HPDE6-E6E7 (cell line): ENCODE measurements at regions not wholly inside any gene's neighbourhood (a gene's known extent, or its start where the extent isn't known, plus 50 kb on each side); places are given as distances from the start of the nearest gene placed in this dataset.
"Not testable (repeated sequence)": the region's sequence is repeated elsewhere in the genome, so short reads cannot be mapped to it uniquely, and the experiment has no call there.

ENCODE experiments used
- DNase-seq: peaks from one replicate; pipeline ENCODE4 v3.0.0; 2011; ENCODE audit warnings: missing footprints; ENCODE audit errors: extremely low spot score

DNA sequence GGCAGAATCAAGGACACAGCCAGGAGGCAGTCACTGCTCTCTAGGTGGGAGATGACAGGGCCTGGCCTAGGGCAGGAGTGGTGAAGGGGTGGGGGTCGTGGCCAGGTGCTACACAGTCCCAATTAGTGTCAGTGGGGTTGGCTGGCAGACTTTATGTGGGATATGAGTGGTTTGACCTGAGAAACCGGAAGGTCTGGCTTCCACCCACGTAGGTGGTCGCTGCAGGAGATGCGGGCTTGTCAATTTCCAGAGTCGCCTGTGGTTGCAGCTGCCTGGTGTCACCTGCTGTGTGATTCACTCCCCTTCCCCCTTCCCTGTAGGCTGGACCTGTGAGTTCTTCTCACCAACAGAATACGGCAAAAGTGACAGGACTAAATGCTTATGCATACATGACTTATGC is 124.3 kb downstream of the KLF6 start:
- no peak for DNase-seq

DNA sequence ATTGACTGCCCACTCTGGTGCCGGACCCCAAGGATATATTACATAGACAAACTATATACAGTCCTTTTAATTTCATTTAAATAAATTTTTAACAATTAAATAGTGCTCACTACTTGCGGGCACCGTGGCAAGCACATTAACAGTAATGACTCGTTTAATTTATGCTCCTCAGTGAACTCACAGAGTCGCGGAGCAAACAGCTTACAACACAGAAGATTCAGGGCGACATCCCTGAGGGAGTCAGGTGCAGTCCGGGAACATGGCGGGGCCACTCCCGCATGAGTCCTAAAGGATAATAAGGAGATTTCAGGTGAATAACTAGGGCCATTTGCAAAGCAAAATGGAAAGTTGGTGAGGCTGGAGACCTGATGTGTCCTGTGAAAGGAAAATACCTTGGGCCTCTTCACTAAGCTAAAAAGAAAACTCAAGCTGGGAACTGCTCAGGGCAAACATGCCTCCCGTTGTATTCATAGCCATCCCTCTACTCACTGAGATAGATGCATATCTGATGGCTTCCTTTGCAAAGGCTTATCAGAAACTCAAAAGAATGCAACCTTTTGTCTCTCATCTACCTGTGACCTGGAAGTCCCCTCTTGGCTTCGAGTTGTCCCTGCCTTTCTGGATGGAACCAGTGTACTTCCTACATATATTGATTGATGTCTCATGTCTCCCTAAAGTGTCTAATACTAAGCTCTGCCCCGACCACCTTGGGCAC is 125.6 kb downstream of the KLF6 start:
- no peak for DNase-seq

DNA sequence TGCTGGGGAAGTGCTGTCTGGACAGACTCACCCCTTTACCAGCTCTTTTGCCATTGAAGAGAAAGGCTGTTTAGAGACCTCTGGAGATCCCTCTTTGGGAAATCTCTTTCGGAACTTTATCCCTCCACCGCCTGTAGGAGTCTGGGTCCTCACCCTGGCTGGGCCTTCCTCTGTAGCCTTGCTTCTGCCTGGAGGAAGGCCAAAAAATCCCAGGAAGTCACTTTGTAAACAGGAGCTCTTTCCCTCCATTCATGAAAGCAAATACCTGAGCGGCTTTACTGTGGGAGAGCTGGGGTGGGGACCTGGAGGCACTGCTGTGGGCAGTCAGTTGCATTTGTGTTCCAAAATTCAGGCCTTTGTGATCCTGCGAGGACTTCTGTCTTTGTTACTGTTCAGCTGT is 126.2 kb downstream of the KLF6 start:
- DNase-seq, result no peak

DNA sequence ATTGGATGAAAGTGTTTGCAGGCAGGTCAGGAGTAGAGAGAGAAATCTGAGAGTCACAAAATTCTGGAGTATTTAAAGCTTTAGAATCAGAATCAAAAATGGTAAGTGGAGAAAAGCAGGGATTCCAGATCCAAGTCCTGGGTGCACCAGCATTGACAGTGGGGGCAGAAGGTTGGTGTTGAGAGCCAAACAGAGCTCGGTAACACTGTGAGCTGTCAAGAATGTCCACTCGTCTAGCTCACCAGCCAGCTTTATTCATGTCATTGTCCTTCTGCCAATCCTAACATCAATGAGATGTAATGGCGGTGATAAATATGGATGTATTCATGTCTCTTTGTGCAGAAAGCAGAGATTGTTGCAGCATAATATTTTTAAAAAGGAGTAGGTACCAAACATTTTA is 128.8 kb downstream of the KLF6 start:
- no peak for DNase-seq

DNA sequence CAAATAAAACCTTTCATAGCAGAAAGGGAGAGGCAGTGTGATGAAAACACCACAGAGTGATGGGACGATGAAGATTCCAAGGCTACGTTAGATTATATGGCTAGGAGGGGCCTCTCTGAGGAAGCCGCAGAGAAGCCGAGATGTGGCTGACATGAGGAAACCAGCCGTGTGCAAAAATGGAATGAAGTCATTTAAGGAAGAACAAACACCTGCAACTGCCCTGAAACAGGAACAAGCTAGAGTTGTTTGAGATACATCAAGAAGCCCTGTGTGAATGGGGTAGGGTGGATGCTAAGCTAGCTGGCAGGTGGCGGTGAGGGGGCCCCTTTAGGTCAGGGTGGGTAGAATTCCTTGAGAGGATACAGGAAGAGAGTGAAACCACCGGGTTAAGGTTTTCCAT is 129.5 kb downstream of the KLF6 start:
- no peak for DNase-seq

DNA sequence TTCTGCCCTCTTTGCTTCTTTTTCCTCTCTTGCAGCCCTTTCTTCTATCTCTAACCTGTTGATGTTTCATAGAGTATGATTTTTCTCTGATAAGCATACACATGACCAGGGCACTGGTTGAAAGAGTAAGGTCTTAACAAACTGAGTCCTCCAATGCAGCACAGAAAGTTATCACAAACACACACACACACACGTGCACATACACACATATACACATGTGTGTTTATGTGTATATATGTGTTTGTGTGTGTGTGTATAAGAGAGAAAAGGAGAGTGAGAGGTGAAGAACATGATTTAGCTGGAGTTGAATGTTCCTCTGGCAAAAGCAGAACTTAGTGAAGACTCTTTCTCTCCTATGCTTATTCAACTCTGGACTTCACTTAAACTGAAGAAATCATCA is 130.0 kb downstream of the KLF6 start:
- DNase-seq, result no peak

DNA sequence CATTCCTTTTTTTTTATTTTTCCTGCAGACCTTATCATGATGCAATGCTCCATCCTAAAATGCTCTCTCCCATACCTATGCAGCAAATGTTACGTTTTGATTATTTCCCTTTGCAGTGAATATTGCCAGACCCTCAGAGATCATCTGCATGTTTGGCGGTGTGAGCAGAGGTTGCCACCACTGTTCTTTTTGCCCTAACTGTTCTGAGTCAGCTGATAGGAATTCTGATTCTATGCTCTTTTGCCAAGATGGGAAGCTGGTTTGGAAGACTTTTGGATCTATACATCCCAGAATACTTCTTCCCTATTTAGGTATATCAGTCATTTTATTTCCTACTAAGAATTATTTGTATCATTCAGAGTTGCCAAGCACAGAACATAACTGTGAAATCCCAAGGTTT is 130.5 kb downstream of the KLF6 start:
- no peak for DNase-seq

DNA sequence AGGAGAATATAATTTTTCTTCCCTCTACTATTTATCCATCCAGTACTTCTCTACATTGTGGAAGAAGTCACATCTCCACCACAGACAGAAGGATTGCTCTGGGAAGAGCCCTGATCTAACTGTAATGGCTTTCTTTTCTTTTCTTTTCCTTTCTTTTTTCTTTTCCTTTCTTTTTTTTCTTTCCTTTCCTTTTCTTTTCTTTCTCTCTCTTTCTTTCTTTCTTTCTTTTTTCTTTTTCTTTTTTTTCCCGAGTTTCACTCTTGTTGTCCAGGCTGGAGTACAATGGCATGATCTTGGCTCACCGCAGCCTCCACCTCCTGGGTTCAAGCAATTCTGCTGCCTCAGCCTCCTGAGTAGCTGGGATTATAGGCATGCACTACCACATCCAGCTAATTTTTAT is 131.7 kb downstream of the KLF6 start:
- not testable (repeated sequence) for DNase-seq

DNA sequence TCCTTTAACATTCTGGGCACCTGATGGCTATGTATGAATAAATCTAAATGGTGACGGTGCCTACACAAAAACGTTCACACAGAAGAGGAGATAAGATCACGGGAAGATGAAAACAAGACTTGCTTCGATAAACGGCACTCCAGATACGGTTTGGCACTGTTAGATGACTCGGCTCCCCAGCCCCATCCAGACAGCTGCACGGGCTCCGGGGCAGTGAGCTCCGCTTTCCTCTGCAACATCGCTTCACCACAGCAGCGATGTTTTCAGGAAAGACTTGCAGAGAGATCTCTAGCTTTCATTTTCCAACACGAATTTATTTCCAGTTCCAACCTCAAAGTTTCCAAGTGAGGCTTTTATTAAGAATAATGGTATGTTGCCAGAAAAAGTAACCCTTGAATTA is 132.1 kb downstream of the KLF6 start:
- DNase-seq, result no peak

DNA sequence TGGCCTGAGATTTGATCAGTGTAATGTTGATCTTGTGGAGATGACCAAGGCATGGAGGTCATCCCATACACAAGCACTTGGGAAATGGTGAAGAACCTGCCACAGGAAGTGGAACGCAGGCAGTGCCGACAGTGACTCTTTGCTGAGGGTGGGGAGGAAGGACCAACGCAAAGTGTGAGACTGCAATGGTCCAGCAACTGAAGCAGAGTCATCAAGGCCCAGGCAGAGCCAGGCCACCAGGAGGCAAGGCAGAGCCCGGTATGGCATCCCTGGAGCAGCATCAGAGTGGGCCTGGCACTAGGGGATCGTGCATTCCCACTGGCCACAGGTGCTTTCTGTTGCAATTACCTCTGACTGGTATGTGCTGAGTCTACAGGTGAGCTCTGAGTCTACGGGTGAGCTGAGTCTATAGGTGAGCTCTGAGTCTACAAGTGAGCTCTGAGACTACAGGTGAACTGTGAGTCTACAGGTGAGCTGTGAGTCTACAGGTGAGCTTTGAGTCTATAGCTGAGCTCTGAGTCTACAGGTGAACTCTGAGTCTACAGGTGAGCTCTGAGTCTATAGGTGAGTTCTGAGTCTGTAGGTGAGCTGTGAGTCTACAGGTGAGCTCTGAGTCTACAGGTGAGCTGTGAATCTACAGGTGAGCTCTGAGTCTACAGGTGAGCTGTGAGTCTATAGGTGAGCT is 132.9 kb downstream of the KLF6 start:
- no peak for DNase-seq

DNA sequence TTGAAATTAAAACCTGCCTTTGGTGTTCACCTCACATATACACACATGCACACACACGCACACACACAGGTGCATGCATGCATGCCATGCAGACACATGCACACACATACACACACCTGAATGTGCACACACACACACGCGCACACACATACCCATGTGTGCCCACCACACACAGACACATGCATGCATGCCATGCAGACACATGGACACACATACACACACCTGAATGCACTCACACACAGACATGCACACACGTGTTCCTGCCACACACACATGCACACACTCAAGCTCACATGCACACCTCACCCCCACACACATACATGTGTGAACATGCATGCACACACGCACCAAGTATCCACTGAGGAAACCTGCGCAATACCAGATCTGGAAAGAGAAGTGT is 136.4 kb downstream of the KLF6 start:
- no peak for DNase-seq

DNA sequence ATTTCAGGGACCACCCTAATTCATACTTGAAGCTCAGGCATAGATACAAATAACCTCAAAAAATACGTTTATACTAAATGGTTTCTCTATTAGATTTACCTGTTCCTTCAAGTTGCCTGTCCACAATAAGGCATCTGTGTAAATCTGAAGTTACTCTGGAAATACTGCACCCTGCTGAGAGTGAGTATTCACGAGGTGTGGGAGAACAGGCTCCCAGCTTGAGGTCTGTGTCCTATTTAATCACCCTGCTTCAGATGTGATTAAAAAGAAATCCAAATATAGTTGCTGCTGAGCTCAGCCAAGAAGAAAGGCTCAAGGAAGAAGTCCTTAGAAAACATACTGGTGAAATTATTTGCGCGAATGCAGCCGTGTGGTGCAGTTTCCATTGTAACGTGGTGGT is 136.8 kb downstream of the KLF6 start:
- no peak for DNase-seq

DNA sequence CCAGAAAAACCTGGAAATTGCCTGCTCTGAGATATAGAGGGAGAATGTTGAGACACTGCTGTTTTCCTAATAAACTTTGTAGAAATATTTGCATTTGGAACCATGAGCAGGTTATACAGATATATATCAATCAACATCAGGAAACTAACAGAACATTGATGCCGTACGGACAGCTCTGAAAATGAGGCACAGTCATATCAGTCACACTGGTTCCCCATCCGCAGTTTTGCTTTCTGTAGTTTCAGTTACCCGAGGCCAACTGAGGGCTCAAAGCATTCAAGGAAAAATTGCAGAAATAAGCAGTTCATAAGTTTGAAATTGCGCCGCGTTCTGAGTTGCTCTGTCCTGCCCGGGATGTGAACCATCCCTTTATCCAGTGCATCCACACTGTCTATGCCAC is 137.9 kb downstream of the KLF6 start:
- DNase-seq, result no peak

DNA sequence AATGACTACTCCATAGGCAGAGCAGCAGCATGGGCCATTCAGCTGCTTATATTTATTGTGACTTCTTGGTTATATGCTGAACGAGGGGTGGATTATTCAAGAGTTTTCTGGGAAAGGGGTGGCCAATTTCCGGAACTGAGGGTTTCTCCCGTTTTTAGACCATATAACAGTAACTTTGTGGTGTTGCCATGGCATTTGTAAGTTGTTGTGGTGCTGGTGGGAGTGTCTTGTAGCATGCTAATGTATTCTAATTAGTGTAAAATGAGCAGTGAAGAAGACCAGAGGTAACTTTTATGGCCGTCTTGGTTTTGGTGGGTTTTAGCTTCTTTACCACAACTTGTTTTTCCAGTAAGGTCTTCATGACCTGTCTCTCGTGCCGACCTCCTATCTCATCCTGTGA is 139.6 kb downstream of the KLF6 start:
- no peak for DNase-seq

DNA sequence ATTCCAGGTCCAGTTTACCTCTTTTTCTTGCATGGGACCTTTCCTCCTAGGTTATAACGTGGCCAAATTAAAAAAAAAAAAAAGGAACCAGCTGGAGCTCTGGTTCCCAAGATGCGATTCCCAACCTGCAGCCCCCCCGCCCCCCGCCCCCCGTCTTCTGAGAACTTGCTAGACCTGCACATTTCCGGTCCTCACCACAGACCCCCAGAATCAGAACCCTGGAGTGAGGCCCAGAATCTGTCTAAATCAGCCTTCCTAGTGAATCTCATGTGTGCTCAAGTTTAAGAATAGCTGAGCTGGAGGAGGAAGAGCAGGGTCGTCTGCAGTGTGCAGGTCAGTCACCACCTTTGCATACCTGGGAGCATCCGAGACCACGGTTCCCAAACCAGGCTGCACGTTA is 144.2 kb downstream of the KLF6 start:
- DNase-seq, result no peak

DNA sequence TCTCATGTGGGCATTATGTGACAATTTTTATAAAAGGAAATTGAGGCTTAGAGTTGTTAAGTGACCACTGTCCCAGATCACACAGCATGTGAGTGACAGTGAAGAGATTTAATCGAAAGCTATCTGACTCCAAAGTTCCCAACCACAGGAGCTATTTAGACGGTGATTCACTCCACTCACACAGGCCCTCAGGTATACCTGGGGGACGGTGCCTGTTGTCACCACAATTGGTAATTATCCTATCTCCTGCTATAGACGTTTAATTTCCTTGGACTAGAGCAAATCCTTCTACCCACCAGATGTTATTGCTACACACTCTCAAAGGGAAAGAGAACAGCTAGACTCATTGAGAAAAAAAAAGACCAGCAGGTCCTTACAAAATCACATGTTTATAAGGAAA is 145.5 kb downstream of the KLF6 start:
- DNase-seq, result no peak

DNA sequence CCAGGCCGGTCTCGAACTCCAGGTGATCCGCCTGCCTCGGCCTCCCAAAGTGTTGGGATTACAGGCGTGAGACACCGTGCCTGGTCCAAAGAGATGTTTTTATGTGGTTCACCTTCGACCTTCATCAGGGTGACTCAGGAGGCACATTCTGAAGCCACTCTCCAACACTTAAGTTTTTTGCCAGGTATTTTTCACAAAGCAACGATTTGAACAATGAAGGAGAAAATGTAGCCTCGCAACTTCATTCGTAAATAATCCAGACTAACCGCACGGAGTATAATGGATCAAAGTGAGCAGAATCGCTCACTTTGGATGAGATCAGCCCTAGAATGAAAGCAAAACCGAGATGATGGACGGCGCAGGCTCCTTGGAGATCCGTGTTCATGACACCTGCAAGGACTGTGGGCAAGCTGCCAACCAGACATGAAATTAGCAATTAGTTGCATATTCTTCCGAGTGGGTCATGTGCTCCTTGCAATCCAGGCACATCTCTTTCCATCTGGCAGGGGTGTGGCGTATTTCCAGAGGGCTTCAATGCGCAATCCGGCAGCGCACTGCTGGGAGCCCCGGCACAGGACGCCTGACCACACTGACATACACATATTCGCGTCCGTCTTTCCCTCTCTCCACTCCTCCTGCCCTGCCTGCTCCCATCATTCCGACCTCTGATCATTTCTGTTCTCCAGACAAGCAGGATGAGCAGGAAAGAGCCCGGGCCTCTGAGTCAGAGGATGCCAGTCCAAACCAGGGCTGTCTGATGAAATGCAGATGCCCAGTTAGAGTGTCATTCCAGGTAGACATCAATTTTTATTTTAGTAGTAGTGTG is 148.4 kb downstream of the KLF6 start:
- no peak for DNase-seq

DNA sequence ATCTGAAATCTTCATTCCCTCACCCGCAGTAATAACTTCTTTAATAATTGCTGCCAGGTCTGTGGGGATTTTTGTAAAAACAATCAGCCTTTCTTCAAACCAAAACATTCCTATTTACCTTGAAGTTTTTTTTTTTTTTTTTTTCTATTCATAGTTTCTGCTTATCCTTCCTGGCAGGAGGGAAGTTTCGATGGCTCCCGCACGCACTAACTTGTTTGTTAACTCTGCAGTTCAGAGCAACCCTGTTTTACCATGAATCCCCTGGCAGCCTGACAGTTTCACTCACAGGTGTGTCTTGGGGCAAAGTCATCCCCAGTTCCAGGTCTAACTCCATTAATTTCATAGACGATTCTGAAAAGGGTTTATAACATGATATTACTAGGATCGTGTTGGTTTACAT is 149.3 kb downstream of the KLF6 start:
- DNase-seq, result peak; percentile 13

DNA sequence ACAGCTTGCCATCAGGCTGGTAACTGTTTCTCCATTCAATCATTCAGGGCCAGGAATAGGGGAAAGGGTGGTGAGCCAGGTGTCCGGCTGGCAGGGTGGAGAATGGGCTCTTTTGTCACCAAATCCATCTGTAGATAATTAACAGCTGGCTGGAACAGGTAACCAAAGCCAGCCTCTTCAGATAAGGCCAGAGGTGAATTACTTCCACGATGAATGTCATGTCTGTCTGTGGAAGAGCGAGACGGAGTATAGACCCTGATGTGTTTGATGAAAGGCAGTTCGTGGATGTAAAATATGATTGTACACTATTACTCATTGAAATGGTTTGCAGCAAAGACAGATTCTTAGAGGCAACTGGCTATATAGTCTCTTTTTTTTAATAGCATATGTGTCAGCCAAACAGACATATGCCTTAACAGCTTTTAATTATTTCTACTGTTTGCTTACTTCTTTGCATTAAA is 149.8 kb downstream of the KLF6 start:
- DNase-seq, result no peak

DNA sequence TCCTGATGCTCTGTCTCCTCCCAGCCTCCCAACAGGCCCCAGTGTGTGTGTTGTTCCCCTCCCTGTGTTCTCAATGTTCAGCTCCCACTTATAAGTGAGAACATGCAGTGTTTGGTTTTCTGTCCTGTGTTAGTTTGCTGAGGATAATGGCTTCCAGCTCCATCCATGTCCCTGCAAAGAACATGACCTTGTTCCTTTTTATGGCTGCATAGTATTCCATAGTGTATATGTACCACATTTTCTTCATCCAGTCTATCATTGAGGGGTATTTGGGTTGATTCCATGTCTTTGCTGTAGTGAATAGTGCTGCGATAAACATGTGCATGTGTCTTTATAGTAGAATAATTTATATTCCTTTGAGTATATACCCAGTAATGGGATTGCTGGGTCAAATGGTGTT is 150.4 kb downstream of the KLF6 start:
- DNase-seq, result not testable (repeated sequence)

DNA sequence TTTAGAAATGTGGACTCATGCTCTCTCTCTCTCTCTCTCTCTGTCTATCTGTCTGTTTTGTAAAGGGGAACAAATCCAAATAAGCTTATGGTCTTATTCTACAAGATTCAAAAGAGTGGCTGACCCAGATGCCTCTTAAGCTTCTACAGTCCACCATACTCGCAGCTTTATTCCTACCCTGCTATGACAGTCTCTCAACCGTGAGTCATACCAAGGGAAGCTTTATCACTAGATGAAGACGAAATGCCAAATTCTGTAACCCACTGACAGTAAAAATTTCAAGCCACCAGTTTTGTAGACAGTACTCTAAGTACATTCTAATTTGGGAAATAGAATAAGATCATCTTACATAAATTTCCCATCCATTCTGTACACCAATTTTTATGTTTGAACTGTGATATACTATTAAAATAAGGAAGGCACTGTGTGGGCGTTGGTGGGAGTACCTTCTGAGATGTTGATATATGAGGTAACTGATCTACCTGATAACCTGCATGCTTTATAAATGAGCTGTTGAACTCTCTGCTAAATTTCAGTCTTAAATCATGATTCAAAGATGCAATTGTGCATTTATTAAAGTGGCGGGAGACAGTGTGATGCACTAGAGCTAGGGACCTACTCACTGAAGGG is 153.2 kb downstream of the KLF6 start:
- no peak for DNase-seq

DNA sequence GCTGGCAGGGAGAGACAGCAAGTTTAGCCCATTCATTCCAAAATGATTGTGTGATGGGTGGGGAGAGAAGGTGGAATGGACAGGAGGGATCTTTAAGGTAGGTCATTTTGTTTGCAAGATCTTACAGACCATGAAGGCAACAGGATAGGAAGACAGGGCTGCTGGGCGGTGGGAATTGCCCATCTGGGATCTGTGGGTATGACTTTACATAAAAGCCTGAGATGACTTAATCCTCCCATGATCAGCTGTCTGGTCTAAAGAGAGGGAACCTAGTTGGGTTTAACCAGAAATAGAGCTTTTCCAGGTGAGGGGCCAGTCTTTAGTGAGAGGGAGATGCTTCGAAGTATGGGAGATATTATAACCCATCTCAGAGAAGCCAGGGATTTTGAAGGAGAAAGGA is 153.7 kb downstream of the KLF6 start:
- DNase-seq, result no peak
